ENCODE measurements at regions not wholly inside any gene's neighbourhood (a gene's known extent, or its start where the extent isn't known, plus 50 kb on each side); places are given as distances from the start of the nearest gene placed in this dataset.
"Not testable (repeated sequence)": the region's sequence is repeated elsewhere in the genome, so short reads cannot be mapped to it uniquely, and the experiment has no call there.

DNA sequence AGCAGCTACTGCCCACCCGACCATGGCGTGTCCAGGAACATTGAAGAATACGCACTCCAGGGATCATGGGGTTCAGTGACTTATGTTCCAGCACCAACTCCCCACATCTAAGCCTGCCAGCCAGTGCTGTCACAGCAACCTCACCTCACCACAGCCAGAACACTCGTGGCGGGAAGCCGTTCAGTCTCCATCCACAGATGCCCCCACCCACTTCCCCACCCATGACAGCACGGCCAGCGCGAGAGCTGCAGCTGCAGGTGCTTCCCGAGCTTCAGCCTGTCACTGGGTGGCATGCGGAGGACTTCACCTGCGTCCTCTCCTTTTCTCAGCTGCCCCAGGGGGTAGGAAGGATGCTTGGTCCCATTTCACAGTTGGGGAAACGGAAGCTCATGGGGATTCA, 50.3 kb downstream of the RBFOX3 start:
- DNase-seq, result no peak

DNA sequence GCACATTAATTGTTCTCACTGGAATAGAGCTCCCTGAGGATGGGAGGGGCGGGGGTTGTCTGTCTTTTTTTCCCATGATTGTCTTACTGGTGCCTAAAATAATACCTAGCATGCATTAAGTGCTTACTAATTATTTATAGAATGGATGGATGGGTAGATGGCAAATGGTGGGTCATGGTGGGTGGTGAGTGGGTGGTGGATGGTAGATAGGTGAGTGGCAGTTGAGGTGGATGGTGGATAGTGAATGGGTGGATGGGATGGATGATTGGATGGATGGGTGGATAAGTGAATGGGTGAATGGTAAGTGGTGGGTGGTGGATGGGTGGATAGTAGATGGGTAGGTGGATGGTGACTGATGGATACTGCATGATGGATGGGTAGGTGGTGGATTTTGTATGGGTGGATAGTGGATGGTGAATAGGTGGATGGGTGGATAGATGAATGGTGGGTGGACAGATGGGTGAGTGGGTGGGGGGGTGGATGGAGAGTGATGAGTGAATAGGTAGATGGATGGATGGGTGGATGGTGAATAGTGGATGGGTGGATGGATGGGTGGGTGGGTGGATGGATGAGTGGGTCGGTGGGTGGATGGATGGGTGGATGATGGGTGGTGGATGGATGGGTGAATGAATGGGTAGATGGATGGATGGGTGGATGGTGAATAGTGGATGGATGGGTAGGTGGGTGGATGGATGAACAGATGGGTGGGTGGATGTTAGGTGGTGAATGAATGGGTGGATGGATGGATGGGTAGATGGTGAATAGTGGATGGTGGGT, 51.6 kb downstream of the RBFOX3 start:
- DNase-seq, result no peak

DNA sequence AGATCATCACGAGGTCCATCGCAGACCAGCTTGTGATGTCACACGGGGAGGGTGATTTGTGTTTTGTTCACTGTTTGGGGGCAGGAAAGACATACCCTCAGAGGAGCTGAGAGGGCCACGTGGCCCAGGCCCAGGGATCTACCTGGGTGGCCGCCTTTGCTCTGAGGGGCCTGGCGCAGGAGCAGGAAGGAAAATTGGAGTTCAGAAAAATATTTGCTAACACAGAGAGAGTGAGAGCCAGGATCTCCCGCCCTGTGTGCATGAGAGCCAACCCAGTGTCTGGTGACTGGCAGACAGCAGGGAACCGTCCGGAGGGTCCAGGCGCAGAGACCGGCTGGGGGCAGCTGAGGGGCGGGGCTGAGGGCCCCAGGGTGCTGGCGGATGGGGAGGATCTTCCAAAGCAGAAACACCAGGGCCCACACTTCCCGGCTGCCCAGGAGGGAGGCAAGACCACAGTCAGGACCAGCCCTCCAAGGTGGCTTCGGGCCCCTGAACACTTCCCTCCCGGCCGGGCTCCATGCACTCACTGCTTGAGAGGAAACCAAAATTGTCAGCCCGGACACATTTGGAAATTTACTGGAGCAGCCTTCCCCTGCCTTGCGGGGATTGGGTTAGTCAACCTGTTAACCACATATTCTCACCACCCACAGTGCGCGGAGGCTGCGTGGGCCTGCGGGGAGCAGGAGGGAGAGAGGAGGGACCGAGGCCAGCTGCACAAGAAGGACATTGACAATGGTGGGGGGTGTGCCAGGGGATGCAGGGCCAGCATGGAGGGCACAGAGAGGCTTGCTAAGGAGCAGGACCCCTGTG, 52.6 kb downstream of the RBFOX3 start:
- DNase-seq, result no peak

DNA sequence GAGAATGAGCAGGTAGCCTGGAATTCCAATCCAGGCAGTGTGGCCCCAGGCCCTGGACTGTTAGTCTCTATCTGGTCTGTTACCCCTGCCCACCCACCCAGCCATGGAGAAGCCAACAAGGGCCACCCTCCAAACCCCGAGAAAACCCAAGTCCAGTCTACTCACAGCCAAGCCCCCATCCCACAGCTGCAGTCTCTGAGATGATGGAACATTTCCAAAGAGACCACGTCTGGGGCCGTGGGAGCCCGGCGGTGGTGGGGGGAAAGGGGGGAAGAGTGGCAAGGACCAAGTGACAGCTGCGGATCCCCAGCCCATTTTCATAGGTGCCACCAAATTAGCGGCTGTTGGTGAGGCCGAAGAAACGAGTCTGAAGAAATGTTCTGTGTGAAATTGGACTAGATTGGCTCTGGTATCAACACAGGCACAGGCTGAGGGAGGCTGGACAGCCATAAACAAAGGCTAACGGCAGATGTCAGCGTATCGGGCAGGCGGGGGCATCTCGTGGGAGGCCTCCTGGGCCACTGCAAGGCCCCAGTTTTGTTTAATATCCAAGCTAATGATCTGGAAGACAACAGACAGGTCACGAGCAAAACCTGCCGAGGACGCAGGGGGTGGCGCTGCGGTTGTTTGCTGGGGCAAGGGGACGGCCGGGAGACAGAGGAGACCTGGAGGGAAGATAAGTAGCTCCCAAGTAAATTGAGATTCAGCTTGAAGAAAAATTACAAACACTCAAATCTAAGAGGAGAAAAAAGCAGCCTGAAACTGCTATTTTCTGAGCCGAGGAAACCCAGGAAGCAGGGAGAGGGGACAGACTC, 53.4 kb downstream of the RBFOX3 start:
- no peak for DNase-seq

DNA sequence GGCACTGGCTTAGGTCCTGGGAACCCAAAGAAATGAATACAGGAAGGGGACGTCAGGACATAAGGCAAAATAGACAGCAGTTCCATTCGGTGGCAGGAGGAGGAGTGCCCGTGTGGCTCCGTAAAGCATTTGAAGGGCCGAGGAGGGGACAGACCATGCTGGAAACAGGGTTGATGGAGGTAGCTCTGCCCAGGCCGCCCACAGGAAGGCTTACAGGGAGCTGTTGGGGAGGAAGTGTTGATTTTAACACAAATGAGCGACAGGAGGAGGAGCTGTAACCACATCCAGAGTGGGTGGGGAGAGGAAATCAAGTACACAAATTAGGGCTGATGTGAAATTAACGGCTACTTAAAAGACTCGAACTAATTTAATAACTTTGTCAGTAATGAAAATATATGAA, 54.6 kb downstream of the RBFOX3 start:
- no peak for DNase-seq

DNA sequence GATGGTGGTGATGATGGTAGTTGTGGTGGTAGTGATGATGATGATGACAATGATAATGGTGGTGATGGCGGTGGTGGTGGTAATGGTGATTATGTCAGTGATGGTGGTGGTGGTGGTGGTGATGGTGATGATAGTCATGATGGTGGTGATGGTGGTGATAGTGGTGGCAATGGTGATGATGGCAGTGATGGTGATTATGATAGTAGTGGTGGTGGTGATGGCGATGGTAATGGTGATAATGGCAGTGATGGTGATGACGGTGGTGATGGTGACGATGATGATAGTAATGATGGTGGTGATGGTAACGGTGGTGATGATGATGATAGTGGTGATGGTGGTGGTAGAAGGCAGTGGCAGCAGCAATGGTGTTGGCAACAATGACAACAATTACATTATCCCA, 55.3 kb downstream of the RBFOX3 start:
- no peak for DNase-seq

DNA sequence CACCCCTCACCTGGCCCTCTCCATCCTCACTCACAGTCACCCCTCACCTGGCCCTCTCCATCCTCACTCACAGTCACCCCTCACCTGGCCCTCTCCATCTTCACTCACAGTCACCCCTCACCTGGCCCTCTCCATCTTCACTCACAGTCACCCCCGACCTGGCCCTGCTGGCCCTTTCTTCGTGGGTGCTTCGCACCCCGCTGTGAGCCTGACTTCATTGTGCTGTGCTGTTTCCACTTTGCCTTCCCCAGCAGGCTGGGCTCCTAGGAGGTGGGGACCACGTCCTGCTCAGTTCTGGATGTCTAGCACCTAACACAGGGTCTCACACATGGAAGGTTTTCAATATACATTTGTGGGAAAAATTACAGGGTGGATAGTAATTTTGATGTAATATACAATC, 56.5 kb downstream of the RBFOX3 start:
- DNase-seq, result not testable (repeated sequence)

DNA sequence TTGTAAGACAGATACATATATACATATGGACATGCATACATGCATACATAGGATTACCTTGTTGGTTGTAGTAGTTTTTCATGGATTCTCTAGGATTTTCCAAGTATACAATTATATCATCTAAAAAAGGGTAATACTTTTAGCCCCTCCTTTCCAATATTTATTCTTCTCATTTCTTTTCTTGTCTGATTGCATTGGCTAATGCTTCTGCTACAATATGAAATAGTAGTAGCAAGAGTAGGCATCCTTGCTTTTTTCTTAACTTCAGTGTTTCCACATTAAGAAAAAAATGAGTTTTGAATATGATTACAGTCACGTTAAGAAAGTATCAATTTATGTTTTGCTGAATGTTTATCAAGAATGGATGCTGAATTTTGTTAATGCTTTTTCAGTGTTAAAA, 58.0 kb downstream of the RBFOX3 start:
- DNase-seq, result no peak

DNA sequence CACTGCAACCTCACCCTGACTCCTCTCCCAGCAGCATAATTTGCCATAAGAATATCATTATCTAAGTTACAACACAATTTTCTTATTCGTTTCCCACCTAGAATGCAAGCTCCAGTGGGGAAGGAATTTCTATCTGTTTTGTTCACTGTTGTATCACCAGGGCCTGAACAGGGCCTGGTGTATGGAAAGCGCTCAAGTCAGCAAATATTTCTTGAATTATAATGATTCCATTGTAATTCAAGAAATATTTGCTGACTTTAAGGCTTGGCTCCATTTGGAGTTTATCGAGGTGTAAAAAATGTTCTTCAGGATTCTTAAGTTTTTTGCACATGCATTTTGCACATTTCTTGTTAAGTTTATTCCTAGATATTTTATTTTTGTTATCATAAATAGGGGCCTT, 58.4 kb downstream of the RBFOX3 start:
- DNase-seq, result no peak

DNA sequence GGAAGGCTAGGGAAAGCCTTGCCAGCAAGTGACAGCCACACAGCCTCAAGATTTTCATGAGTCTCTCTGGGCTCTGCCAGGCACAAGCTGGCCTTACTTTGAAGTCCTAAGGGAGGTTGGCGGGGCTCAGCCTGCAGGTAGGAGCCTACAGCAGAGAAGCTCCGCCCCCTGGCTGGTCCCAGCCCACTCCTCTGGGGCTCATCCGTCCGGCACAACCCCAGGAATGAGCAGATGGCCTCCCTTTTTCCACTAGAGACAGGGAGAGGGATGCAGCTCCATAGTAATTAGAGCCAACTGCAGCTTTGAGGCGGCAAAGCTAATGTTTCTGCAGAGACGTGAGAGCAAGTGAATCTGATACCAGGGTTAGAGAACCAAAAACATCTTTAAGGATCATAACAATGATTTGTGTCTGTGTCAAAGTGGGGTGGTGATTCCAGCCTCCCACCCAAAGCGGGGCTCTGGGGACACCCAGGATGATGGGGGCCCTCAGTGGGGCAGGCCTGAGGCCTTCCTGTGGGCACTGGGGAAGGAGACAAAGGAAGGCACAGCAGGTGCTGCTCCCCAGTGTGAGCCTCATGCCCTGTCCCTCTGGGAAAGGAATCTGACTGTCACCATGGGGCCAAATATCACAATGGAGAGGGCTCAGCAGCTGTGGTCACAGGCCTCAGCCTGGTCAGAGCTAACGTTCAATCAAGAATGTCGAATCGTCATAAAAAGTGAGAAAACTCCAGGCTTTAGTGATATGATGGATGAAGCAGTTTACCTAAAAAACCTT, 61.5 kb downstream of the RBFOX3 start:
- DNase-seq, result no peak

DNA sequence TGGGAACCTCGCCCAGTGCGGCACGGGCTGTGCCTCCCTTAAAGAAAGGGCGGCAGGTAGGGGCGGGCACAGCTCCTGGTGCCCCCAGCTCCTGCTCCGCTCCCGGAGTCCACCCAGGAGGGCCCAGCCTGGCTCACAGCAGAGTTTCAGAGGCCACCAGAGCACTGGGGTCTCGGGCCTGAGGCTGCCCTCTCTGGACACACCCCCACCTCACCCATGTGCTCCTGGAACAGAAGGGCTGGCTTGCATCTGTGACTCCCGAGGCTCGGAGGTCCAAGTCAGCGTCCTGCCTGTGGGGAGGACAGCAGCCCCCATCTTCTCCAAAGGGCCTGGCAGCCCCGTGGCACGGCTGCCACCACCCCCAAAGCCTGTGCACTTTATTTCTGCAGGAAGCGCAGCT, 62.7 kb downstream of the RBFOX3 start:
- no peak for DNase-seq

DNA sequence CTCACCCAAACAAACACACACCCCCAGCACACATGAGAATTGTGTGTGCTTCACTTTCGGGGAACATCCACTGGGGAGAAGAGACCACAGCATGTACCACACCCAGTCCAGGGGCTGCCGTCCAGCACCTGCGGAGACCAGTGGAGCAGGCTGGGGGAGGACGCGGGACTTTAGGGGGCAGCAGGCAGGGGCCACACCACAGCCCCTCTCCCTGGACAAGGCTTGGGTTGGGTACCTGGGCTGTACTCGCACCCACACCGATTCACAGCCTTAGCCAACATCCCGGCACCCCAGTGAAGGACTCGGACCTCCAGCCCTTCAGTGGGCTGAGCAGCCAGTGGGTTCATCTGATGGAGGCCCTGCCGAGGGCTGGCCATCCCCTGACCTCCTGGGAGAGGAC, 63.3 kb downstream of the RBFOX3 start:
- DNase-seq, result no peak

DNA sequence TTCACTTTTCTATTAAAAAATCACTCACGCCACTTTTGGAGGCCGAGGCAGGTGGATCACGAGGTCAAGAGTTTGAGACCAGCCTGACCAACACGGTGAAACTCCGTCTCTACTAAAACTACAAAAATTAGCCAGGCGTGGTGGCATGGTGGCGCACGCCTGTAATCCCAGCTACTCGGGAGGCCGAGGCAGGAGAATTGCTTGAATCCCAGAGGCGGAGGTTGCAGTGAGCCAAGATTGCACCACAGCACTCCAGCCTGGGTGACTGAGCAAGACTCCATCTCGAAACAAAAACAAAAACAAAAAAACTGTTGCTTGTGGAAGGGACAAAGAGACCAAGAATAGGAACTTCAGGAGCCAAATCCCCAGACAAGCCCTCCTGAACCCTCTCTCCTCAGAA, 63.7 kb downstream of the RBFOX3 start:
- DNase-seq, result not testable (repeated sequence)

DNA sequence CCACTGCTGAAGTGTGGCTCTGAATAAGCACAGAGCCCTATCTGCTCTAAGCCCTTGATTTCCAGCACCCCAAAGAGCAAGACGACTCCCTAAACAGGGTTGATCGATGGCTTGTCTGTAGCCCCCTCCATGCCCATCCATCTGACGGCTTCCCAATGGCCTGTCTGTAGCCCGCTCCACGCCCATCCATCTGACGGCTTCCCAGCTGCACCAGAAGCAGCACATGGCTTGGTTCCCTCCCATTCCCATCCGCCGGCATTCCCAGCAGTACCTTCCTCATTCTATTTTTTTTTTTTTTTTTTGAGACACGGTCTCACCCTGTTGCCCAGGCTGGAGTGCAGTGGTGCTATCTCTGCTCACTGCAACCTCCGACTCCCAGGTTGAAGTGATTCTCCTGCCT, 64.5 kb downstream of the RBFOX3 start:
- no peak for DNase-seq

DNA sequence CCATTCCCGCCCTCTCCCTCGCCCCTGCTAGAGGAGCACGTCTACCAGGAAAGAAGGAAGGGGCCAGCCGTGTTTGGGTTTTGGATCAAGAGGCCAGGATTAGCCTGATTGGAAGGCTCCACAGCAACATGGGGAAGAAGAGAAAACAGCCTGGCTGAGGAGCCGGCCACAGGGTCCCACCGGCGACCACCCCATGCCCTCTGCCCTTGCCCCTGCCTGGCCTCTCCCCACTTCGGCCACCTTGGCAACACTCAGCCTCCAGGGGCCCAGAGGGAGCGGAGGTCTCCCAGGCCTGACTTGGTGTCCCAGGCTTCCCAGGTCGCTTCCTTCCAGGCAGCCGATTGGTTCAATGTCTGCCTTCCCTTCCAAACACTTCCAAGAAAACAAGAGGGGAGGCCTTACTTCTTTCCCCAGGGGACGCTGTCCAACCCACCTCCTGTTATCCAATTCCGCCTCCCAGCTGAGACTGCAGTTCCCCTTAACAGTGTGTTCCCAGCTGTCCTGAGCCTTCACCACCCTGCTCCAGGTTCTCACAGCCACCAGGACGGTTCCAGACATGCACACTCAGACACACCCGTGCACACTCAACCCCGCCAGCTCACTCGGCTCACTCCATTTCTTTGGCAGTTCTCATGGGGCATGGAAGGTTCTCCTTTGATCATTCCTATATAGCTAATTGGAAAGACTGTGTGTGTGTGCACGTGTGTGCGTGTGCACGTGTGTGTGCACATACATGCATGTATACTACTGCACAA, 65.4 kb downstream of the RBFOX3 start:
- no peak for DNase-seq

DNA sequence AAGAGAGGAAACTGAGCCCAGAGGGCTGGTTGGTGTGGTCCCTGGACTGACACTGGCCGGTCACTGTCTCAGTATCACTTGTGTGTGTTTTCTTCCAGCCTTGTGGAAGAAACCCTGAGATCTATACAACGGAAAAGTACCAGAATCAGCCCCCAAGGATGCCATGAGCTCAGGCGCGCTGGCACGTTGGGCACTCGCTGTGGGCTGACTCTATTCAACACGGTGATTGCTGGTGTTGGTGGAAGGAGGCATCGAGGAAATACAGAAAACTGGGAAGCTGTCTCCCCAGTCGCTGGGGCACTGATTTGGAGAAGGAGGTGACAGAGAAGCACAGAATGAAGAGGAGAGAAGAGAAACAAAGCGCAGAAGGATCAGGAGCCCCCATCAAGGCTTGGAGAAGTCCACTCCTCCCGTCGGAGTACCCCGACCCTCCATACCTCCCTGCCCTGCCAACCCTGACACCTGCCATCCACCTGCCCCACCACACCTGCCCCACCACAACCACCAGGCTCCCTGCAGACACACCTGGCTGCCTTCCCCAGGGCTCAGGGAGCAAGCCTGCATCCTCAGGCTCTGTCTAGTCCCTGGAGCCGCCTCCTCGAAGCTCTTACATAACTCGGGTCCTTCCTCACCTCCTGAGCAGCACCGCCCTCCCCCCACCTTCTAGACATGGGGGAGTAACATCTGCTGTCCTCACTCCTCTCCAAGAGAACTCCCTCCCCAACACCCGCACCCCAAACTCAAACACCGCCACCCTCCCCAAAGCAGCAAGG, 66.5 kb downstream of the RBFOX3 start:
- DNase-seq, result no peak

DNA sequence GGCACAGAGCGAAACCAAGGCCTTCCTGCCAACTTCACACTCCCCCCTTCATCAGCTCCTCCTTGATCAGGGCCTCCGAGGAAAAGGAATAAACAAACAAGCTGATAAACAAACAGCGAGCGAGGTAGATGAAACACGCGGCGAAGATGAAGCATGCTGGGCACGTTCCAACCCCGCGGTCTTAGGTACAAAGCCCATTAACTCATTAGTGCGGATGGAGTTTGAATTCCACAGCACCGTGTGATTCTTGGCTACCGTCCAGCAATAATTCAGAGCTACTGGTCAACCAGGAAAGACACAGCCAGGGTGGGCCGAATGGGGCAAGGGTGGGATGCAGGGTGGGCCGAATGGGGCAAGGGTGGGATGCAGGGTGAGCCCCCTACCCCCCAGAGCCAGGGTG, 67.3 kb downstream of the RBFOX3 start:
- no peak for DNase-seq

DNA sequence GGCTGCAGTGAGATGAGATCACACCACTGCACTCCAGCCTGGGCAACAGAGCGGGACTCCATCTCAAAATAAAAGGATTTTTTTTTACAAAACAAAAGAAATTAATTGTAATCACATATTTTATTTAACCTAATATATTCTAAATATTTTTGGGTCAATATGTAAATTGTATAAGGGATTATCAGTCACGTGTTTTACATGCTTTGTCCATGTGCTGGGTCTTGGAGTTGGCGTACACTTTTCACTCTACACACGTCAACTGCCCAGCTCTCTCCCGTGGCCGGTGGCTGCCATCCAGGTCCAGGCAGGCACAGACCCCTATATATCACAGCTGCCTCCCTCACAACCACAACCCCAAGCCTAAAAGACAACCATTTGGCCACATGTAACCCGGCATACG, 68.1 kb downstream of the RBFOX3 start:
- DNase-seq, result no peak

DNA sequence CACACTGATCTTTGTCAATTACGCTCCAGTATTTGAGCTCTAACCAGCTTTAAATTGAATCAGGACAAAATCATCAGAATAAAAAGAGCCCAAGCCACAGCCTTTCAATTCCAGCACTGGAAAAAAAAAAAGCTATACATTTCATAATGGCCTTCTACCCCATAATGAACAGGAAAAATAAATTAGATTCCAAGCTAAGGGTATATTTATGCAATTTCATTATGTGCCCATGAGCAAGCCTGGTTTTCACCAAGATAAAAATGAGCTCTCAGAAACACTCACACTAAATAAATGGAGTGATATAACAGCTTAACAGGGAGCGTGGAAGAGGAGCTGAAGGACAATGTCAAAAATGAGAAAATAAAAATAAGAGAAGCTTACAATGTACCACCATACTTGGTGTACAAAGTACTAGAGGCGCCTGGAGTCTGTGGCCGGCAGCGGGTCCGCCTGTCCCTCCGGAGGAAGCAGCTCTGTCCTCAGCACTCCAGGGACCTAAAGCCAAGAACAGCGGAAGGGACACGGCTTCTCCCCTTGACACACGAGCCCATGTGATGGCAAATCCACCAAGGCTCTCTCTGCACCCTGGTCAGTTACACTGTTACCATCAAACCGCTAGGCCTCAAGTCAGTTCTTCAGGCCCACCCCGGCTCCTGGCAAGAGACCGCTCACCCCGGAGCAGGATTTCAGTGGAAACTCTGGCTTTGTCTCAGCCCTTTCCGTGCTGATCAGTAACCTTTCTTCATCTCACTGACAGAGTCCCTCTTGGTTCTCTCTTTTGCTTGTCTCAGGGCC, 69.6 kb downstream of the RBFOX3 start:
- no peak for DNase-seq

DNA sequence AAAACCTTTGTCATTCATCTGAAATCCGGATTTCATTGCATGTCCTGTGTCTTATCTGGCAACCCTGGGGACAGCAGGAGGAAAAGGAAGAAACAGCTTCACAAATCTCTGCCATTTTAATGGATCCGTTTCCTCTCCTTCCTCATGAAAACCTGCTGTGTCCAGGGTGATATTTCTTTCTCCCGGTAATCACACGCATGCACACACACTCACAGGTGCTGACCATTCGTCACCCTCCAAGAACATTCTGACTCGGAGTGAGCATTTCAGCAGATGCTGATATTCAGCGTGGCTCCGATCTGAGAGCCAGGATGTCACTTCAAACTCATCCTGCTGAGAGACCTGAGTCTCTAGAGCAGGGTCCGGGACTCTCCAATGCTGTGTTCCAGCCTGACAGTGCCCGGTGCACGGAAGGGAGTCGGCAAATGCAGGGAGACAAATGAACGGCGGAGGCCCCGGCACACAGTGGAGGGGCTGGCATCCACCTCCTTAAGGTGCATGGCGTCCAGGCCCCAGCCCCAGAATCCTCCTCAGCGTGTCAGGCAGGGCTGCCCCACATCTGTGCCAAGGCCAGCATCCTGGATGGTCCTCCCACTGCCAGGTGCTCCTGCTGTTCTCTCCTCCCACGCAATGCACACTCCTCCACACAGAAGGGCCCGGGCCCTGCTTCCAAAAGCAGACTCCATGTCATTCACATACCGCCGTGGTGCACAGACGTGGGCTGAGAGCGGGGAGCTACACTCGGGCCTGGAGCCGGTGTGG, 70.7 kb downstream of the RBFOX3 start:
- DNase-seq, result no peak

Data from activated effector memory CD4-positive, alpha-beta T cell treated with Interleukin-2 at 50 U/mL for 16 hours (primary cell).